ENCODE measurements at regions not wholly inside any gene's neighbourhood (a gene's known extent, or its start where the extent isn't known, plus 50 kb on each side); places are given as distances from the start of the nearest gene placed in this dataset.
"Not testable (repeated sequence)": the region's sequence is repeated elsewhere in the genome, so short reads cannot be mapped to it uniquely, and the experiment has no call there.

DNA sequence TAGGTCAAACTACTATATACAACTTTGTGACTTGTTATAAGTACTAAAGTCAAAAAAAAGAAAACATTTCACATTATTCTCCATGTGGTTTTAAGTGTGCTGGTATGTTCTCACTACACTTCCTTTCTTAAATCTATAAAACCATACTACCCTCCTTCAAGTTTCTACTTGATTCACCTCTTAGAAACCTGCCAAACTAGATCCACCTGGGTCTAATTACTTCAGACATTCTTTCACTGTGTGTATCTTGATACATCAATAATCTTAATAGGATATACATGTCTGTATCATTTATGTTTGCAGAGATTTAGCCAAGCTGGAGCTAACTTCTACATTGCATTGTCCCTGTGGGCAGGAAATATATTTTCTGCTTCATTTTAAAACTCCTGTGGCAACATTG lies 1012.6 kb downstream of the EFNA5 start:
- intact Hi-C loops (cut with DNase I): no loop called here
- DNase-seq: no peak

DNA sequence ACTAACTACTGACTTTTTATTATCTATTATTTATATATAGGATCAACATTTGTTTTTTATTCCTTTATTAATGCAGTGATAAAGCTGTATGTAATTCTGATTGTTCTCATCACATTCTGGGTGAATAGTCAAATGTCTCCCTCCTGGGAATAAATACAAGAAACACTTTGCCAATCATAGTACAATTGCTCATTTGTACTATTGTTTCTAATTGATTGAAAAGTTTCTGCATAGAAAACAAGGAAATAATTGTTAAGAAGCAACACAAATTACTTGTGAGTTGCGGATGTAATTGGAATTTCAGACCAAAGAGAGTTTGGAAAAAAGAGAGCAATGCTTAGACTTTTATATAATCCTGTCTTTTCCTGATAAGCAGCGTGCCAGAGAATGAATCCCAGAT lies 1013.9 kb downstream of the EFNA5 start:
- intact Hi-C loops (cut with DNase I): no loop called here
- no peak for DNase-seq

DNA sequence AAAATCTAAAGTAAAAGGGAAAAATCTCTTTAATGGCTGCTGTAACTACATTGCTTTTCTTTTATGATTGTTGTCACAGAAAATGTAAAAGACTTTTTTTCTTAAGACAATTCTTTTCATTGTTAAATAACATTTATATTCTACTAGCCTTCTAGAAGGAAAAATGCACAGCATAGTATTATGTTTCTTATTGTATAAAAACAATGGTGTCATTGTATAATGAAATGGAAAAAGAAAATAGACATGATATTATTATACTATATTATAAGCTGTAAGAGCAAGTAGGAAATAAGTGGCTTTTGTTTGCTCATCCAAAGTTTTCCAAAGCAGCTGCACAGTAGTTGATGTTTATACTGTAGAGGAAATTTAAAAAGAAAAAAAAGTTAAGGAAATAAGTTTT lies 1021.7 kb downstream of the EFNA5 start:
- intact Hi-C loops (cut with DNase I): no loop called here
- DNase-seq: no peak

- no peak for DNase-seq
- intact Hi-C loops (cut with DNase I): no loop called here
These were observed 1022.3 kb downstream of the EFNA5 start for GRCh38 chr5:106648401-106648800.

DNA sequence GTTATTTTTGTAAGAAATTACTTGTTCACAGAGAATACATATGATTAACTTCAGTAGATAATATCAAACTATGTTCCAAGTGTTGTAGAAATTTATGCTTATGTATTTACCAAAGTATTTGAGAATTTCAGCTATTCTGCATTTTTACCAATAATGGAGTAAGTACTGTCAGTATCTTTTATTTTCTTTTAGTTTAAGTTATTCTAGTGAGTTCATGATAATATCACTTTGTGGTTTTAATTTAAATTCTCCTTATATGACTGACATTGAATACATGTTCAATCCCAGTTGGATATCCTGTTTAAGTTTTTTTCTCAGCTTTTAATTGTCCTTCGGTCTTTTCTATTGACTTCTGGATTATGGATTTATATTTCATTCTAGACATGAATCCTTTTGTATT lies 1024.6 kb downstream of the EFNA5 start:
- no peak for DNase-seq
- intact Hi-C loops (cut with DNase I): no loop called here

GRCh38 chr5:106640511-106640910 lies 1030.2 kb downstream of the EFNA5 start:
- intact Hi-C loops (cut with DNase I): no loop called here
- DNase-seq: no peak

DNA sequence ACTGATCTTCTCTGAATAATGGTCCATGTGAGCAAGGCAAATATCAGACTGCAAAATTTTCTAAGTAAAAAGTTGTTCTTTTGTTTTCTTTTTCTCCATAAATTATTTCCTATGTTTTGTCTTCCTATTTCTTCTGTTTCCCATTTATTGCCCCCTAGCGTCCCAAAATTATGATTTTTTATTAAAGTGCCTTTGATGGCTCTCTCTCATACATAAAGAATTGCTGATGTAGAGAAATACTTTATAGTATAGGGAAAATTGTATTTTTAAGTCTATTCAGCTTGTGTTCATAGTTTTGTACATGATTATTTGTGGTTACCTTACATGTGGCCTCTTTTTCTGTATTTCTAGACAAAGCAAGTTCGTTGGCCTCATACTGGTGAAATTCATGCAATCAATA lies 1031.2 kb downstream of the EFNA5 start:
- intact Hi-C loops (cut with DNase I): no loop called here
- no peak for DNase-seq

- DNase-seq: no peak
- intact Hi-C loops (cut with DNase I): no loop called here
These were observed 1033.5 kb downstream of the EFNA5 start for GRCh38 chr5:106637275-106637674.

DNA sequence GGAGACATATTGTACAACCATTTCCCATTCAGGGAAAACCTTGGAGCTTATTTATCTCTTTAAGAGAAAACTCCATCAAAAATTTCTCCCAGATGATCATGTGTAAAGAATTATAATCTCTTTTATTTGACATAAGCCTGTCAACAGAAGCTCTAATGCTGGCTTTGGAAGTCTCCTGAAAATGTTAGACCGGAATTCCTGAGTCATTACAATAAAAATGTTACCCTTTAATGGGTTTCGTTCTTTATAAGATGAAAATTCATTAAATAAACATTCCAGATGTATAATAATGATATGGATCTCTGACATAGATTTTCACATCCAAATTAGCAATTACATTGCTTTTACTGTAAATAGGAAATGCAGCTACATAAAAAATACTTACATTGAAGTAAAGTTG lies 1036.4 kb downstream of the EFNA5 start:
- intact Hi-C loops (cut with DNase I): no loop called here
- no peak for DNase-seq

- intact Hi-C loops (cut with DNase I): no loop called here
- DNase-seq: no peak
These were observed 1036.9 kb downstream of the EFNA5 start for GRCh38 chr5:106633825-106634224.

DNA sequence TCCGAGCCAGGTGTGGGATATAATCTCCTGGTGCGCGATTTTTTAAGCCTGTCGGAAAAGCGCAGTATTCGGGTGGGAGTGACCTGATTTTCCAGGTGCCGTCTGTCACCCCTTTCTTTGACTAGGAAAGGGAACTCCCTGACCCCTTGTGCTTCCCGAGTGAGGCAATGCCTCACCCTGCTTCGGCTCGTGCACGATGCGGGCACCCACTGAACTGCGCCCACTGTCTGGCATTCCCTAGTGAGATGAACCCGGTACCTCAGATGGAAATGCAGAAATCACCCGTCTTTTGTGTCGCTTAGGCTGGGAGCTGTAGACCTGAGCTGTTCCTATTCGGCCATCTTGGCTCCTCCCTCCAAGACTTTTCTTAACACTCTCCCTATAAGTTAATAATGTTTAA lies 1042.3 kb downstream of the EFNA5 start:
- DNase-seq: peak in 1 of 10 donors; percentile 43
- intact Hi-C loops (cut with DNase I): not testable (repeated sequence)

GRCh38 chr5:106610041-106610440 lies 1060.7 kb downstream of the EFNA5 start:
- DNase-seq: no peak

DNA sequence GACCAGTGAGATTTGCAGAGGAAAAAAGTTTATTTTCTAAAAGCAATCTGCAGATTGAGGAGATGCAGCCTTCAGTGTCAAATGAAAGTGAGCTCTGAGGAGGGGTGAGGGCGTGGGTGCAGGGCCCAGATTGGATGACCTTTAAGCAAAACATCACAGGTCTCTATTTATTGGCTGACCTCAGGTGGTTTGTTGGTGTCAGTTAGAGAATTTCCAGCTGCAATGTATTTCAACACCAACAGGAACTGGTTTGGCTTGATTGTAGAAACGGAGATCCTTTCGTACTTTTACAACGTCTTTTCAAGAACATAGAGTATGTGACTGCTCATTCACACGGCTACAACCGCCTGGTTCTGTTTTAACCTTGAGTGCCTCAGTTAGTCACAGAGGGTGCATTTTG lies 1069.1 kb downstream of the EFNA5 start:
- peak in 1 of 10 donors; percentile 14 for DNase-seq
- intact Hi-C loops (cut with DNase I): no loop called here

More at GRCh38 chr5:106610041-106610440, 1060.7 kb downstream of the EFNA5 start:
- intact Hi-C loops (cut with DNase I): no loop called here

DNA sequence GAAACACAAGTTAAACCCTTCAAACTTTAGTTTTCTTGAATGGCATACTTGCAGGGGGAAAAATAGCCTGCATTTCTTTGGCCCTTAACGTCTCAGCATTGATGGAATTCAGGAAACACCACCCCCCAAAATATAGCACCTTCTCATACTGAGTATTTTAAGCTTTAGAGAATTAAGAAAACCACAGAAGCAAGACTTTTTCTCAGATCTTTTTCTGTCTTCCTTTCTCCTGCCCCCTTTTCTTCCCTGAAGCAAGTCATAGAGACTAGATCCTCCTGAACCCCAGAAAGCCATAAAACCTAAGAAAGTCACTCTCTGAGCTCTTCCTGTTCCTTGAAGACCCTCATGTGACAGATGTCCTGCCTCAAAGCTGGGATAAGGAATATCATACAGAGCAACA lies 1069.9 kb downstream of the EFNA5 start:
- intact Hi-C loops (cut with DNase I): no loop called here
- no peak for DNase-seq

DNA sequence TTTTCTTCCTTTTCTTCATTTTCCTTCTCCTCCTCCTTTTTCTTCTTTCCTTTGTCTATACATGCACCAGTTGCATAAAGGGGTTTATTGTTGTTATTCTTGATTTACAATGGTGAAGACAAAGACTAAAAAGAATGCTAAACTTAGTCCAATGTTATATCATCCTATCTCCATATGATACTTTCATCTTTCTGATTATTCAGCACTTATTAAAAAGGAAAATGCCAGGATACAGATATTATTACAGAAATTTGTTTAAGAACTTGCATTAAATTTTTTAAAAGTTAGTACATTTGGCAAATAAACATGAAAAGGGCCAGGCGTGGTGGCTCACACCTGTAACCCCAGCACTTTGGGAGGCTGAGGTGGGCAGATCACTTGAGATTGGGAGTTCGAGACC lies 1074.9 kb downstream of the EFNA5 start:
- intact Hi-C loops (cut with DNase I): no loop called here
- DNase-seq: no peak

GRCh38 chr5:106584268-106584667 lies 1086.5 kb downstream of the EFNA5 start:
- intact Hi-C loops (cut with DNase I): no loop called here
- DNase-seq: no peak

- DNase-seq: no peak
- intact Hi-C loops (cut with DNase I): no loop called here
These were observed 1092.0 kb downstream of the EFNA5 start for GRCh38 chr5:106578736-106579135.

DNA sequence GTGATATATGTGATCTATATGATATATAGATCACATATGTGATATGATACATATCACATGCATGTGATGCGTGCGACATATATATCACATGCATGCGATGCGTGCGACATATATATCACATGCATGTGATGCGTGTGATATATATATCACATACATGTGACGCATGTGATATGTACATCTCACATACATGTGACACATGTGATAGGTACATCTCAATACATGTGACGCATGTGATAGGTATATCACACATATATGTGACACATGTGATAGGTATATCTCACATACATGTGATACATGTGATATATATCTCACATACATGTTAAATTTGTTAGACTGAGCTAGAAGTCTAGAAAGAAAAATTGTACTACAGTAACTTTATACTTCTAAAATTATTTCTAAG lies 1095.9 kb downstream of the EFNA5 start:
- no peak for DNase-seq
- intact Hi-C loops (cut with DNase I): no loop called here

DNA sequence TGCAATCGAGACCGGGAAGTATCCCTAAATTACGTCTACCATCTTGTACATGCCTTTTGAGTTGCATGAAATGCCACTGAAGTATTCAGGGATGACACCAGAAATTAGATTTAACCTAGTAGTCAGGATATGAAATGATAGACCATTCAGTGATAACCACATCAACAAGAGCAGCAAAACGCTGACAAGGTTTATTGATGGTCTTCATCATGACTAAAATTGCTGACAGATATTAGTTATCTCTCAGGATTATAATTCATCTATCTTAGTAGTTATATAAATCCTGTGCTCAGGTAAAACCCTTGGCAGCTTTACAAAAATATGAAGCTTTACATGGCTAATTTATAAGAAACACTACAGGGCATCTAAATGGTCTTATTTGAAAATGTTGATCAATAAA lies 1104.7 kb downstream of the EFNA5 start:
- intact Hi-C loops (cut with DNase I): no loop called here
- no peak for DNase-seq

GRCh38 chr5:106545325-106545724 lies 1125.4 kb downstream of the EFNA5 start:
- DNase-seq: no peak
- intact Hi-C loops (cut with DNase I): no loop called here

DNA sequence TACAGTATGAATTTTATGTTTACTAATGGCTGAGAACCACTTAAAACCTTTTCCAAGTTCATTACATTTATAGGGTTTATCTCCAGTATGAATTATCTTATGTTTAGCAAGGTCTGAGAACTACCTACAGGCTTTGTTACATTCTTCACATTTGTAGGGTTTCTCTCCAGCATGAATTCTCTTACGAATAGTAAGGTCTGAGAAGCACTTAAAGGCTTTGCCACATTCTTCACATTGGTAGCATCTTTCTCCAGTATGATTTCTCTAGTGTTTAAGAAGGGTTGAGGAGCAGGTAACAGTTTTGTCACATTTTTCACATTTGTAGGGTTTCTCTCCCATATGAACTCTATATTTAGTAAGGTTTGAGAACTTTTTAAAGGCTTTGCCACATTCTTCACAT lies 1127.4 kb downstream of the EFNA5 start:
- intact Hi-C loops (cut with DNase I): no loop called here
- no peak for DNase-seq

DNA sequence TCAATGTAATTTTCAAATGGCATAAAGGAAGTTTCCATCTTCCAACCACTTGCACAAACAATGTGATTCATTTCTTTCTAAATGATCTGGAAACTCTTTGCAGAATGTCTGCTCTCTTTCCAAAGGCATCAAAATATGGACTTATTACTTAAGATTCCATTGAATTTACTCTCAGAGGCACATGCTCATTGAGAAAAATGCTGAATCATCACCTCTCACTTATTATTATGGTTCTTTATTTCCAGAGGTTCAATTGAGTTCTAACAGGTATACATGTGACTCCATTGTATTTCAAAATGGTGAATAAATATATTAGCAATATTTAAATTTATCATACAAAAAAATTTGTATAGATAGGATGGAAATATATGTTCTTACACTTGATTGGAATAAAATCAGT lies 1140.6 kb downstream of the EFNA5 start:
- no peak for DNase-seq
- intact Hi-C loops (cut with DNase I): no loop called here

DNA sequence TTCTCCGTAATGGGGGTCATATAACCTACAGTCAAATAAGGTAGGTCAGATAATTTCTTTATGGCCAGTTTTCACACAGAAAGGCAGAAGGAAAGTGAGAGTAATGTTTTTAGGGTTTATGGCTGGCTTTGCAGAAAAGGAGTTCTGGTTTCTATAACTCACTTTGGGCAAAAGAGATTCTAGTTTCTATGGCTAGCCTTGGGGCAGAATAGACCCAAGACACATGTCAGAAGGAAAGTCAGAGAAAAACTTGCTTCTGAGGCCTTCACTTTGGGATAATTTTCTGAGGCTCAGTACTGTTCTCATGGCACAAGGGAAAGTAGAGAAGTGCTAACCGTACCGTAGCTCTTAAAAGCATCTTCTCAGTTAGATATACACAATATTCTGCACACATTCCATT lies 1145.3 kb downstream of the EFNA5 start:
- intact Hi-C loops (cut with DNase I): no loop called here
- no peak for DNase-seq

DNA sequence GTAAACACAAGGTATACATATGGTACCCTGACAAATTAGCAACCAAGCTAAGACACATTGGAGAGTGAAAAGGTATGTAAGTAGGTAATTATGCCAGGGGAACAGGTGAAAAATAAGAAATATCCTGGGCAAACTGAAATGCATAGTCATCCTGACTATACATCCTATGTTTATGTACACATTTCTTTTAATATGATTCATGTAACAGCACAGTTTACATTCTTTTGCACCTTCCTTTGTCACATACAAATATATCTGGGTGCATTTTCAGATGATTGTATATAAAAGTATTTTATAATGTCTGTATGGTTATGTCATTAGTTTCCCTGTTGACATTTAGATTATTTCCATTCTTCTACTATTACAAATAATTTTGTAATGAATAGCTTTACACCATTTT lies 1146.9 kb downstream of the EFNA5 start:
- intact Hi-C loops (cut with DNase I): no loop called here
- DNase-seq: no peak
